HG03439 (cell line): ENCODE measurements at regions not wholly inside any gene's neighbourhood (a gene's known extent, or its start where the extent isn't known, plus 50 kb on each side); places are given as distances from the start of the nearest gene placed in this dataset.
"Not testable (repeated sequence)": the region's sequence is repeated elsewhere in the genome, so short reads cannot be mapped to it uniquely, and the experiment has no call there.

Experiments
- ATAC-seq: cut with Tn5 transposase; IDR thresholded peaks from one replicate; pipeline ENCODE4 v1.9.1; 2021; ENCODE audit warnings: mild to moderate bottlenecking, moderate library complexity; ENCODE audit not compliant: unreplicated experiment

DNA sequence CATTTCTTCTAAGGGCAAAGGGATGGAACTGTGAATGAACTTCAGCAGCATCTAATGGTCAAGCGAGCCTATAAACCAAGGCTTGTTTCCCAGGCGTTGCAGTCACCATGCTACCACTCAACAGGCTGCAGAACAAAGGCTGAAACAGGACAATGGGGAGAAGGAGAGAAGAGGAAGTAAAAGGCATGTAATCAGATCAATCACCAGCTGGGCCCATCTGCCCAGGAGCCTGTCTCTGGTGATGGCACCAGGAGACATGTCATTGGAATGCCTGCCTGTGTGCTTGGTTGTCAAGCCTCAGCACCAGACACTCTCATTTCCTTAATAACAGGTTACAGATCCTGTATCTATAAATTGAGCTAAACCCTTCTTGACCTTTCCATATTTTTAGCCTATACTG, 81.7 kb upstream of the UMPS start:
- ATAC-seq: no peak

- no peak for ATAC-seq
Measured at GRCh38 chr3:124650798-124651197, 79.5 kb upstream of the UMPS start.

DNA sequence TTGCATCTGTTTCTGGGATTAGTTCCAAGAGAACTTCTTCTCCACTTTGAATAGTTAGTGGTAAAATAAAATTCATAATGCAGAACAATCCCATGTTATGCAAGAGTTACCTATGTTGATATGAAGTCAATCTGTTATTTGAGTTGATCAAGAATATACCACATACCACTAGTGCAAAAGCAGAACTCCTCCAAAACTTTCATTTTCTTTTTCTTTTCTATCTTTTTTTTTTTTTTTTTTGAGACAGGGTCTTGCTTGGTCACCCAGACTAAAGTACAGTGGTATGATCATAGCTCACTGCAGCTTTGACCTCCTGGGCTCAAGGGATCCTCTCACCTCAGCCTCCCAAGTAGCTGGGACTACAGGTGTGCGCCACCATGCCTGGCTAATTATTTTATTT, 78.8 kb upstream of the UMPS start:
- not testable (repeated sequence) for ATAC-seq

GRCh38 chr3:124652009-124652408, 78.2 kb upstream of the UMPS start:
- ATAC-seq: no peak

DNA sequence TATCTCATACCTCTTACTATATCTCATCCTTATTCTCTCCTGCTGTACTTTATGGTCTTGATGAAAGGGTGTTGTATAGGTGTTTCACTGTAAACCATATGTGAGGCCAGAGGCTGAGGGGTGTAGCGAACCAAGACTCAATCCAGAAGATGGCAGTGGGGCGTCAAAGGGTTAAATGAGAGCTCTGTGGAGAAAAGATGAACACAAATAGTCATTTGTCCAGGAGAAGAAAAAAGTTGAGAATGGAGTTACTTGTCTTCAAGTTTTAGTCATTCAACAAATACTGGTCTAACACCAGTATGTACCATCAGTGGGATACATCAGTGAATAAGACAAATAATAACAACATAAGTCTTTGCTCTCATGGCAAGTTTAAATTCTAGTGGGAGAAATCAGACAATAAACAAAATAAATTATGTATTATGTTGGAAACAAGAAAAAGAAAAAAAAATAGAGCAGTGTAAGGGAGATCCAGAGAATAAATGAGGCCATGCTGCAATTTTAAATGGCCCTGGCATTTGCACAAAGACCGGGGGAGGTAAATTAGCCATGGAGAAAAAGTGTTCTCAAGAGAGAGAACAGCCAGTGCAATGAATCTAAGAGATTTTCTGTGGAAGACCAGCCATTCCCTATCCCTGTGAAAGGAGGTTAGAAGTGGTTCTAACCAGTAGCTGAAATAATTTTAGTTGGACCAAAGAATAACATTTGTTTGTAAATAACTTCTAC, 77.0 kb upstream of the UMPS start:
- ATAC-seq: no peak

DNA sequence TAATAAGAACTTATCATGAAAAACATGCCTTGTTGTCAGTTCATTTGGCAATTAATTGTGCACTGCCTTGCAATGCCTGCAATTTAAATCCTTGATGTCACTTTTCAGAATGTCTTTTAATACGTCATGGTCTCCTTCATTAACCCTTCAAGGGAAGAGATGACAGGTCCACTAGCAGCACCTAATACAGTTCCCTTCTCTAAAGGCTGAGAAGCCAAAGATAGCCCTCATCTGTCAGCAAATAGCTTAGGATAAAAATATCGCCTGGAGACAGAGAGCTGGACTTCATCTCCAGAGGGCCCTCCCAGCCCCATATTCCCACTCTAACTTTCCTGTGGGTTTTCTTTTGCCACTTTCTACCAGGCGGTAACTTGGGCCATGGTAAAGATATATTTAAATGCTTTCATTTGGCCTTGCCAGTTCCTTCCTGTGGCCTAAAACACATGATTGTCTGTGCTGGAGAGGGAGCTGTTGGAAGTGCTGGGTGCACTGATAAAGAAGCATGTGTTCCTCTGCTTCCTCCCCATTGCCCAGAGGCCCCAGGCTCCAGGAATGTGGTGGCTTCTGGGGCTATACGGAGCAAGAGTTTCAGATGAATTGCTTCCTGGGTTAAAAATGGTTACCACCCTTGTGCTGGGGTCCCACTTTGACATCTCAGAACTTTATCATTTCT, 76.3 kb upstream of the UMPS start:
- ATAC-seq: no peak

- no peak for ATAC-seq
Measured at GRCh38 chr3:124654470-124654845, 75.8 kb upstream of the UMPS start.

DNA sequence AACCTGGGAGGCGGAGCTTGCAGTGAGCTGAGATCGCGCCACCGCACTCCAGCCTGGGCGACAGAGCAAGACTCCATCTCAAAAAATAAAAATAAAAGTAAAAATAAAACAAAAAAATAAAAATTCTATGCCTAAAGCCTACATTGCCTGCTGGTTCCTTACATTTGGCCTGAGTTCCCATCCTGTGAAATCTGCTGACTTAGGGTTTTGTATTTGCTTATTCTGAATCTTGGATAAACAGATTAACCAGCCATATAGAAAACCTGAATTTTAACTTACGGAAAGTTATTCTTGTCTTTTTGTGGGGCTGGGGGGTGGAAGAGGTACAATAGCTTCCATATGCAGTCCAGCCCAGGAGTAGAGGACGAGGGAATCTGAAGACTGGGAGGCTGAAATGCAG, 73.7 kb upstream of the UMPS start:
- ATAC-seq: no peak

DNA sequence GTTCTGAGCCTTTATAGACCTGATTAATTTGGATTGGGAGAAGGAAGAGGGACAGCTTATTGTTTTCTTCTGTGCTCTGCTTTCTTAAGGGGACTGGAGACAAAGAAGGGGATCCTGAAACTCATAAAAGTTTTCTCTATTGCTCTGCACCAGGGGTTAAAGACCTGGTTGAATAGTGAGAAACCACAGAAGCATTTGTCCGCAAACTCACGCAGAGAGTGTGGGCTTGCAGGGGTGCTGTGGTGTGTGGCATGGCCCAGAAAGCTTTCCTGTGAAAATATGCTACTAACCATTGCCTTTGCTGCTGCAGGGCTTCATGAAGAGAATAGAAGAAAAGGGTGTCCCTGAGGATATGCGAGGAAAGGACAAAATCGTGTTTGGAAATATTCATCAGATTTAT, 73.1 kb upstream of the UMPS start:
- ATAC-seq: no peak

DNA sequence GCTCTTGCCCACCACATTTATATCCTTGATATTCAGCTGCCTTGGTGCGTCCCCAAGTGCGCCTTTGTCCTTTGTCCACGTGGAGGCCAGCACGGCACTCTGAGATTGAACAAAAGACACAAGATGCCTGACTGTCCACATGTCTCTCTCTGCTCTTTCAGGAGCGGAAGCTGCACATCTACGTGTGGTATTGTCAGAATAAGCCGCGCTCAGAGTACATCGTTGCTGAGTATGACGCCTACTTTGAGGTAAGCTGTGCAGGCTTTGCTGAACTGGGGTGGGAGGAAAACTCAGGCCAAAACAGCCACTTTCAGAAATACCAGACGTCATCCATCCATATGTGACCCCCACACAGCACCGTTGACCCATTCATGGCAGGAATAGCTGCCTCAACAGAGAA, 72.0 kb upstream of the UMPS start:
- ATAC-seq: no peak

GRCh38 chr3:124659175-124659574, 71.1 kb upstream of the UMPS start:
- ATAC-seq: no peak

- no peak for ATAC-seq
Measured at GRCh38 chr3:124660599-124660998, 69.7 kb upstream of the UMPS start.

- ATAC-seq: no peak
Measured at GRCh38 chr3:124663690-124664089, 66.6 kb upstream of the UMPS start.

DNA sequence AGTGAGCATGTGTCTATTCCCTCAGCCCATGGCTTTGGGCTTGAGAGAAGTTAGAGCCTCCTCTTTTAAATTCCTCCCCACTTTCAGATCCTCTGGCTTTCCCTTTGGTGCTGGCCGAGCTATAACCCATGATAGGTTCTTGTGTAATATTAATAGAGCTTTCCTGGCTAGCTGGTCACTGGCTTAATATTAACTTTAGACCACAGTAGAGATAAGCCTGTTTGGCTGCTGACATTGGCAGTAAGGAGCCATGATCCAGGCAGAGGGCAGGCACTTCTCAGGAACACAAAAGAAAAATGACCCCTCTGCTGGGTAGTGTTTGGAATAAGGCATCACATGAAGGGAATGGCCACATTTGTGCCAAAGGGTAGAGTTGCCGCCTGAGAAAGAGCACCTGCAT, 65.4 kb upstream of the UMPS start:
- ATAC-seq: no peak

GRCh38 chr3:124666067-124666466, 64.2 kb upstream of the UMPS start:
- ATAC-seq: no peak

DNA sequence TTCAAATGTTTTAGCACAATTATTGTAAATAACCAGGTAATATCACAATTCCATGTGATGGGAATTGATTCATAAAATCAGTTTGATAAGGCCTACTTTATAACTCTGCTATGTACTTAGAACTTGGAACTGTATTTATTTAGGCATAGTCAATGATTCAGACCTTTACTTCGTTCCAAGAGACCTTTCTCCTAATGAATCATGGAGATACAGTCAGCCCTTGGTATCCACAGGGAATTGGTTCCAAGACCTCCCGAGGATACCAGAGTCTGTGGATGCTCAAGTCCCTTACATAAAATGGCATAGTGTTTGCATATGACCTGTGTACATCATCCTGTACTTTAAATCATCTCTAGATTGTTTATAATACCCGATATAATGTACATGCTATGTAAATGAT, 60.8 kb upstream of the UMPS start:
- ATAC-seq: no peak

DNA sequence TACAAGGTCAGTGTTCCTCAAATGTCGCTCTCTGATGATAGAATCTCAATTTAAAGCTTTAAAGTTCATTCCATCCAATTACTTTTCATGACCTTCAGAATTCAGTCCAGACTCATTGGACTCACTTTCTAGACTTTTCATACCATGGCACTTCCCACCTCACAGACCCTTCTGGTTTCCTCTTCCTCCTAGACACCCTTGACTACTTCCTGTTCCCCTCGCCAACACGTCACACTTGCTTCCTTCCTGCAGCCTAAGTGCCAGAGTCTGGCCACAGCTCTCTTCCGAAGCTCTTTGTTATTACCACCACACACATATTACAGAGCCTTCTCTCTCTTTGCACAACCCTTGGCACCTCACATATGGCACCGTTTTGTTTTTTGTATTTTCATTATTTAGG, 59.1 kb upstream of the UMPS start:
- ATAC-seq: no peak

- ATAC-seq: no peak
Measured at GRCh38 chr3:124674336-124674735, 55.9 kb upstream of the UMPS start.

GRCh38 chr3:124676236-124676635, 54.0 kb upstream of the UMPS start:
- ATAC-seq: no peak

GRCh38 chr3:124679048-124679638, 51.1 kb upstream of the UMPS start:
- ATAC-seq: no peak
